IMR-90 (cell line): ENCODE measurements at regions not wholly inside any gene's neighbourhood (a gene's known extent, or its start where the extent isn't known, plus 50 kb on each side); places are given as distances from the start of the nearest gene placed in this dataset.

Source experiments
- ATAC-seq: fragments of 200-7000 bp; cut with Tn5 transposase; 2 replicates; pipeline ENCODE4 v1.9.1; 2020; ENCODE audit warnings: low read depth, mild to moderate bottlenecking, moderate library complexity
- BruUV-seq: library from RNA; stranded (reverse); fragments of 400-500 nt; replicated peaks from 2 replicates; lab custom pipeline; 2021; lab: Mats Ljungman, UMichigan
- CTCF ChIA-PET: fragments of 300-600 bp; formaldehyde crosslinking; extraction: SDS; loops from one replicate; lab custom pipeline; 2021; ENCODE audit warnings: antibody characterized with exemption; lab: Yijun Ruan, JAX
- POLR2A ChIA-PET: fragments of 300-600 bp; sonication (Branson Sonifier 250); formaldehyde crosslinking; loops from one replicate; lab custom pipeline; 2022; ENCODE audit warnings: antibody characterized with exemption; ENCODE audit not compliant: unreplicated experiment; lab: Charles Lee
- DNase-seq: peaks from one replicate; pipeline ENCODE4 v3.0.0; 2013
- H2AFZ ChIP-seq: replicated peaks from 2 replicates; pipeline ENCODE3; 2013; ENCODE audit warnings: low read length, mild to moderate bottlenecking; ENCODE audit not compliant: poor library complexity
- H2AK5ac ChIP-seq: 2 replicates; pipeline ENCODE4 v1.6.1; 2013; ENCODE audit warnings: low read depth, low read length, inconsistent platforms
- H2AK9ac ChIP-seq: replicated peaks from 2 replicates; pipeline ENCODE3; 2013; ENCODE audit warnings: mild to moderate bottlenecking, low read depth, low read length, moderate library complexity; ENCODE audit not compliant: poor library complexity
- H2BK120ac ChIP-seq: 2 replicates; pipeline ENCODE4 v1.6.1; 2013; ENCODE audit warnings: low read depth, low read length, inconsistent platforms
- H2BK15ac ChIP-seq: 3 replicates; pipeline ENCODE4 v1.6.1; 2013; ENCODE audit warnings: low read depth, low read length, inconsistent platforms
- H2BK20ac ChIP-seq: 2 replicates; pipeline ENCODE4 v1.6.1; 2013; ENCODE audit warnings: low read depth, mild to moderate bottlenecking, inconsistent platforms, low read length, moderate library complexity
- H2BK5ac ChIP-seq: 2 replicates; pipeline ENCODE4 v1.6.1; 2013; ENCODE audit warnings: mild to moderate bottlenecking, low read depth, low read length, inconsistent platforms; ENCODE audit not compliant: poor library complexity, severe bottlenecking
- H3K14ac ChIP-seq: replicated peaks from 2 replicates; pipeline ENCODE4 v1.6.1; 2013; ENCODE audit warnings: low read depth, low read length, inconsistent platforms
- H3K18ac ChIP-seq: 2 replicates; pipeline ENCODE4 v1.6.1; 2013; ENCODE audit warnings: low read depth, low read length, control low read depth
- H3K23ac ChIP-seq: 2 replicates; pipeline ENCODE4 v1.6.1; 2013; ENCODE audit warnings: low read depth, low read length, inconsistent platforms
- H3K27ac ChIP-seq: 2 replicates; pipeline ENCODE4 v1.5.1; 2013; ENCODE audit warnings: mild to moderate bottlenecking, control low read depth, low read length; ENCODE audit not compliant: insufficient read depth
- H3K27me3 ChIP-seq: 2 replicates; pipeline ENCODE4 v1.6.1; 2013; ENCODE audit warnings: low read length; ENCODE audit not compliant: control insufficient read depth, insufficient read depth
- H3K36me3 ChIP-seq: 2 replicates; pipeline ENCODE4 v1.6.1; 2013; ENCODE audit warnings: low read length, mixed read lengths; ENCODE audit not compliant: control insufficient read depth, insufficient read depth
- H3K4ac ChIP-seq: 2 replicates; pipeline ENCODE4 v1.6.1; 2013; ENCODE audit warnings: low read depth, low read length, inconsistent platforms
- H3K4me1 ChIP-seq: 2 replicates; pipeline ENCODE4 v1.6.1; 2013; ENCODE audit warnings: low read length, mixed read lengths; ENCODE audit not compliant: control insufficient read depth, insufficient read depth
- H3K4me2 ChIP-seq: 2 replicates; pipeline ENCODE4 v1.6.1; 2013; ENCODE audit warnings: low read depth, mild to moderate bottlenecking, control low read depth, low read length, moderate library complexity
- H3K4me3 ChIP-seq: 2 replicates; pipeline ENCODE4 v1.5.1; 2013; ENCODE audit warnings: low read depth, mild to moderate bottlenecking, control low read depth, low read length, moderate library complexity; ENCODE audit not compliant: insufficient read depth
- H3K56ac ChIP-seq: 2 replicates; pipeline ENCODE4 v1.6.1; 2013; ENCODE audit warnings: low read length, inconsistent platforms; ENCODE audit not compliant: insufficient read depth; ENCODE audit errors: extremely low read depth
- H3K79me1 ChIP-seq, 2 experiments: 2 replicates each; pipeline ENCODE4 v1.6.1; 2013; ENCODE audit warnings: low read length in 2 of 2, inconsistent platforms in 1 of 2, low read depth in 1 of 2
- H3K9ac ChIP-seq: 2 replicates; pipeline ENCODE4 v1.6.1; 2013; ENCODE audit warnings: low read depth, low read length, control low read depth
- H3K9me1 ChIP-seq: 2 replicates; pipeline ENCODE4 v1.6.1; 2013; ENCODE audit warnings: low read length, inconsistent platforms; ENCODE audit not compliant: insufficient read depth
- H3K9me3 ChIP-seq: 2 replicates; pipeline ENCODE4 v1.6.1; 2013; ENCODE audit warnings: low read length; ENCODE audit not compliant: control insufficient read depth, insufficient read depth
- H4K20me1 ChIP-seq: 2 replicates; pipeline ENCODE4 v1.6.1; 2013; ENCODE audit warnings: low read length, inconsistent platforms; ENCODE audit not compliant: insufficient read depth
- H4K5ac ChIP-seq: 2 replicates; pipeline ENCODE4 v1.6.1; 2013; ENCODE audit warnings: mild to moderate bottlenecking, low read depth, low read length, control low read depth
- H4K8ac ChIP-seq, 2 experiments: 2 replicates each; pipeline ENCODE4 v1.6.1; 2013; ENCODE audit warnings: low read depth in 2 of 2, low read length in 2 of 2, control low read depth in 1 of 2, inconsistent platforms in 1 of 2
- H4K91ac ChIP-seq: 2 replicates; pipeline ENCODE4 v1.6.1; 2013; ENCODE audit warnings: low read depth, low read length, inconsistent platforms; ENCODE audit not compliant: insufficient read depth
- BHLHE40 ChIP-seq: fragments of 150-350 bp; IDR thresholded peaks from 2 replicates; pipeline ENCODE4 v1.6.1; 2016; ENCODE audit warnings: mild to moderate bottlenecking, low read depth, low read length
- CEBPB ChIP-seq: IDR thresholded peaks from 2 replicates; pipeline ENCODE4 v1.6.1; 2012; ENCODE audit warnings: low read depth, low read length, improper control_type of control experiment
- CHD1 ChIP-seq: IDR thresholded peaks from 2 replicates; pipeline ENCODE4 v1.6.1; 2012; ENCODE audit warnings: low read depth, low read length, improper control_type of control experiment
- CTCF ChIP-seq: conservative IDR thresholded peaks from 2 replicates; pipeline ENCODE4 v1.5.1; 2012; ENCODE audit warnings: mild to moderate bottlenecking, low read depth, low read length, improper control_type of control experiment
- FOS ChIP-seq: fragments of 150-350 bp; IDR thresholded peaks from 2 replicates; pipeline ENCODE4 v1.6.1; 2016; ENCODE audit warnings: low read depth, low read length
- MAFK ChIP-seq: IDR thresholded peaks from 2 replicates; pipeline ENCODE4 v1.6.1; 2012; ENCODE audit warnings: low read depth, low read length, improper control_type of control experiment
- MAZ ChIP-seq: IDR thresholded peaks from 2 replicates; pipeline ENCODE4 v1.6.1; 2012; ENCODE audit warnings: low read depth, mild to moderate bottlenecking, low read length, improper control_type of control experiment, moderate library complexity, borderline replicate concordance
- MXI1 ChIP-seq: IDR thresholded peaks from 2 replicates; pipeline ENCODE4 v1.6.1; 2012; ENCODE audit warnings: low read depth, mild to moderate bottlenecking, low read length, moderate library complexity, borderline replicate concordance
- NFE2L2 ChIP-seq: fragments of 150-350 bp; IDR thresholded peaks from 2 replicates; pipeline ENCODE4 v1.6.1; 2016; ENCODE audit warnings: low read depth, mild to moderate bottlenecking, low read length
- POLR2A ChIP-seq: IDR thresholded peaks from 2 replicates; pipeline ENCODE4 v1.6.1; 2012; ENCODE audit warnings: mild to moderate bottlenecking, low read depth, low read length
- RCOR1 ChIP-seq: IDR thresholded peaks from 2 replicates; pipeline ENCODE4 v1.6.1; 2012; ENCODE audit warnings: mild to moderate bottlenecking, low read length, improper control_type of control experiment; ENCODE audit not compliant: insufficient replicate concordance
- RFX5 ChIP-seq: IDR thresholded peaks from 2 replicates; pipeline ENCODE4 v1.8.0; 2012; ENCODE audit warnings: low read depth, mild to moderate bottlenecking, low read length, moderate library complexity
- SMC3 ChIP-seq: fragments of 150-350 bp; IDR thresholded peaks from 2 replicates; pipeline ENCODE4 v1.6.1; 2016; ENCODE audit warnings: low read depth, mild to moderate bottlenecking, antibody characterized with exemption, low read length, moderate library complexity
- USF2 ChIP-seq: fragments of 150-350 bp; IDR thresholded peaks from 2 replicates; pipeline ENCODE4 v1.6.1; 2017; ENCODE audit warnings: mild to moderate bottlenecking, antibody characterized with exemption, low read length, low read depth
- WGBS, 2 experiments: methylation state at CpG; one replicate each; pipeline versions ENCODE4 v1.1.5 to v1.1.7; 2013; ENCODE audit warnings: missing lambda C conversion rate in 2 of 2; ENCODE audit not compliant: insufficient read length in 1 of 2; ENCODE audit errors: extremely low coverage in 2 of 2; 5-methylcytosine and 5-hydroxymethylcytosine counted together
- dilution Hi-C: fragments of 300-500 bp; cut with HindIII; formaldehyde crosslinking; loops from one replicate; pipeline ENCODE4 v1.14.3; 2018; ENCODE audit warnings: low sequenced_read_pairs; ENCODE audit not compliant: unreplicated experiment
- in situ Hi-C: fragments of 300-500 bp; cut with MboI; formaldehyde crosslinking; loops from 3 replicates; pipeline ENCODE4 v1.14.3; 2019; ENCODE audit warnings: low sequenced_read_pairs, inconsistent platforms, mixed read lengths
- intact Hi-C: fragments of 100-400 bp; cut with micrococcal nuclease; formaldehyde crosslinking; loops from 2 replicates; pipeline ENCODE4 v1.10.0; 2022

GRCh38 chr9:78666818-78667414, 370.0 kb downstream of the PSAT1 start:
- H2BK5ac ChIP-seq: no peak overlapping the region
- peaks cover 3% of the 10 kb centered on the region; the same call in 1 of the 2 replicates for H3K4me1 ChIP-seq
- POLR2A ChIA-PET: no interaction called here
- TF ChIP-seq NFE2L2 (no peak), MAFK (no peak), FOS (no peak), RFX5 (no peak), SMC3 (no peak), MXI1 (no peak), CTCF (no peak), CEBPB (no peak), RCOR1 (no peak), USF2 (no peak), POLR2A (no peak), MAZ (no peak), CHD1 (no peak), BHLHE40 (no peak)
- H3K79me1 ChIP-seq: no peaks in the 10 kb centered on the region
- in situ Hi-C loops (no loop called here), intact Hi-C loops (no loop called here), dilution Hi-C loops (no loop called here)
- H3K18ac ChIP-seq: no peak overlapping the region
- BruUV-seq: no TSS peak
- H2AK5ac ChIP-seq: no peak overlapping the region
- H4K20me1 ChIP-seq: no peaks in the 10 kb centered on the region
- no peaks in the 10 kb centered on the region; the same call in none of the 2 replicates for H3K27me3 ChIP-seq
- DNase-seq (peak; percentile 24), ATAC-seq (no peak)
- H3K9me3 ChIP-seq: no peaks in the 10 kb centered on the region
- H2BK15ac ChIP-seq: no peak overlapping the region
- no peaks in the 10 kb centered on the region for H3K9me1 ChIP-seq
- no peak overlapping the region for H4K8ac ChIP-seq
- H4K91ac ChIP-seq: no peak overlapping the region
- H4K5ac ChIP-seq: no peak overlapping the region
- no peak overlapping the region for H3K4ac ChIP-seq
- H2AK9ac ChIP-seq: no peak overlapping the region
- no peak overlapping the region for H2AFZ ChIP-seq
- H3K4me2 ChIP-seq: no peak overlapping the region
- CTCF ChIA-PET: interaction anchor here (0.5 kb wide), 1 partner anchor 21 kb away, joined by 4 read pairs; no protein-coding TSS in a partner anchor
- no peak overlapping the region for H3K9ac ChIP-seq
- no CpG with 5 or more reads among the region's 4 CpGs for WGBS, 2 experiments
- H3K56ac ChIP-seq: no peak overlapping the region
- no peak overlapping the region for H3K4me3 ChIP-seq
- H3K14ac ChIP-seq: 0 out of 2 replicates have a peak overlapping the region, but pooled peaks have one; percentile 21
- H3K36me3 ChIP-seq: no peaks in the 10 kb centered on the region
- H2BK20ac ChIP-seq: no peak overlapping the region
- H2BK120ac ChIP-seq: no peak overlapping the region
- H3K23ac ChIP-seq: no peak overlapping the region
- H3K27ac ChIP-seq: no peak overlapping the region
